A673 (cell line): ENCODE measurements at regions not wholly inside any gene's neighbourhood (a gene's known extent, or its start where the extent isn't known, plus 50 kb on each side); places are given as distances from the start of the nearest gene placed in this dataset.

Experiments
- BruUV-seq: library from RNA; stranded (reverse); fragments of 400-500 nt; replicated peaks from 2 replicates; lab custom pipeline; 2021; lab: Mats Ljungman, UMichigan
- CTCF ChIA-PET: fragments of 300-600 bp; sonication (Branson Sonifier 250); formaldehyde crosslinking; loops from one replicate; lab custom pipeline; 2022; ENCODE audit warnings: antibody characterized with exemption; lab: Charles Lee
- POLR2A ChIA-PET: fragments of 300-600 bp; sonication (Branson Sonifier 250); formaldehyde crosslinking; loops from one replicate; lab custom pipeline; 2022; ENCODE audit warnings: antibody characterized with exemption; ENCODE audit not compliant: low non-redundant PET; lab: Charles Lee
- DNase-seq: peaks from one replicate; pipeline ENCODE4 v3.0.0-alpha.2; 2015; ENCODE audit warnings: low spot score
- H3K27ac ChIP-seq: fragments of 200-600 bp; sonication (generic); 2 replicates; pipeline ENCODE4 v1.5.1; 2016; ENCODE audit warnings: mixed run types, low read depth, mild to moderate bottlenecking, mixed read lengths, antibody characterized with exemption, low read length; ENCODE audit not compliant: poor library complexity, severe bottlenecking
- H3K27me3 ChIP-seq: fragments of 200-600 bp; sonication (generic); replicated peaks from 2 replicates; pipeline ENCODE4 v1.6.1; 2017; ENCODE audit warnings: mixed run types, low read depth, mild to moderate bottlenecking, mixed read lengths, antibody characterized with exemption, low read length; ENCODE audit not compliant: insufficient read depth, poor library complexity
- H3K36me3 ChIP-seq: fragments of 200-600 bp; sonication (generic); 2 replicates; pipeline ENCODE4 v1.6.1; 2016; ENCODE audit warnings: mixed run types, mild to moderate bottlenecking, mixed read lengths, antibody characterized with exemption, low read length; ENCODE audit not compliant: insufficient read depth, poor library complexity, severe bottlenecking
- H3K4me1 ChIP-seq: fragments of 200-600 bp; sonication (generic); 2 replicates; pipeline ENCODE4 v1.6.1; 2017; ENCODE audit warnings: mixed run types, mild to moderate bottlenecking, mixed read lengths, antibody characterized with exemption, low read length; ENCODE audit not compliant: insufficient read depth, poor library complexity, severe bottlenecking
- H3K4me3 ChIP-seq: fragments of 200-600 bp; sonication (generic); 2 replicates; pipeline ENCODE4 v1.5.1; 2016; ENCODE audit warnings: low read depth, mixed run types, mild to moderate bottlenecking, mixed read lengths, low read length; ENCODE audit not compliant: poor library complexity, severe bottlenecking
- H3K9me3 ChIP-seq: fragments of 200-600 bp; sonication (generic); 2 replicates; pipeline ENCODE4 v1.6.1; 2016; ENCODE audit warnings: mixed run types, low read depth, mild to moderate bottlenecking, mixed read lengths, antibody characterized with exemption, low read length; ENCODE audit not compliant: poor library complexity, severe bottlenecking
- EZH2 ChIP-seq: fragments of 200-600 bp; sonication (generic); IDR thresholded peaks from 2 replicates; pipeline ENCODE4 v1.6.1; 2017; ENCODE audit warnings: borderline replicate concordance, low read depth, mild to moderate bottlenecking, mixed read lengths, antibody characterized with exemption, low read length; ENCODE audit not compliant: poor library complexity, severe bottlenecking
- intact Hi-C: fragments of 100-400 bp; cut with micrococcal nuclease; formaldehyde crosslinking; loops from one replicate; pipeline ENCODE4 v1.10.0; 2022; ENCODE audit not compliant: unreplicated experiment
- TF ChIP-seq, protein P1 (sequence below): fragments of 300-800, 200-600 bp; sonication (generic); conservative IDR thresholded peaks from 2 replicates; pipeline ENCODE4 v1.5.1; 2017; ENCODE audit warnings: low read depth, mild to moderate bottlenecking, antibody characterized with exemption, low read length, moderate library complexity, mixed read lengths

DNA sequence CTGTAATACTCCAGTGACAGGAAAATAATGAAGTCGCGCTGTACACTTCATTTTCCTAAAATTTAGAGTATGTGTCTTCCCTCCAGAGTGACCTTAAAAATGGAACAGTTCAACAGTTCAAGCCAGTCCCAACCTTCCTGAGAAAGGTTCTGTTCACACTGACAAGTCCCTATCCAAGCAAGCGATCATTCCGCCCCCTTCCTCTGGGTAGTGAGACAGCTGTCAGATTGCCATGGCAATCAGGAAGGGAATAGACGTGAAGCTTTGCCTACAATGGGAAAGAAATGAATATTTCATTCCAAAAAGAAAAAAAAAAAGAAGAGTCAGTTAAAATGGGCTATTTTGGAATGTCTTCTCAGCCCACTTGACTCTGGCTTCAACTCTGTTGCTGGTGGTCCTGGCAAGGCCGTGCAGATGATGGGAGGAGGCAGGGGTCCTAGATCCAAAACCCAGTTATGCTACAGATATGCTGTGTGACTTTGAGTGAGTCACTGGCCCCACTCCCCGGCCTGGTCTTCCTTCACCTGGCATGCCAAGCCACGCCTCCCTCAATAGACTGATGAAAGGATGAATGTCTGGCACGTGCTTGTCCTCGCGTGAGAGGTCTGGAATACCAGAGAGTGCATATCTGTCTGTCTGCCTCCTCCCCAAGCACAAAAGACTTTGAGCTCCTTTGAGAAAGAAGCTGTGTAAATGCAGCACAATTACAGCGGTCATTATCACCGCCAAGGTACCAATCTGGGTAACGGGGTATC lies 165.8 kb upstream of the WWC1 start:
- Histone ChIP-seq H3K4me3 (no peak overlapping the region), H3K9me3 (no peaks in the 10 kb centered on the region), H3K27me3 (no peaks in the 10 kb centered on the region), H3K36me3 (peaks cover 3% of the 10 kb centered on the region), H3K27ac (no peak overlapping the region), H3K4me1 (peaks cover 12% of the 10 kb centered on the region)
- DNase-seq, result no peak
- intact Hi-C loops, result no loop called here
- ChIA-PET POLR2A (no interaction called here), CTCF (no interaction called here)
- BruUV-seq, result no TSS peak
- no peak for TF ChIP-seq EZH2
- TF ChIP-seq, protein P1, sequence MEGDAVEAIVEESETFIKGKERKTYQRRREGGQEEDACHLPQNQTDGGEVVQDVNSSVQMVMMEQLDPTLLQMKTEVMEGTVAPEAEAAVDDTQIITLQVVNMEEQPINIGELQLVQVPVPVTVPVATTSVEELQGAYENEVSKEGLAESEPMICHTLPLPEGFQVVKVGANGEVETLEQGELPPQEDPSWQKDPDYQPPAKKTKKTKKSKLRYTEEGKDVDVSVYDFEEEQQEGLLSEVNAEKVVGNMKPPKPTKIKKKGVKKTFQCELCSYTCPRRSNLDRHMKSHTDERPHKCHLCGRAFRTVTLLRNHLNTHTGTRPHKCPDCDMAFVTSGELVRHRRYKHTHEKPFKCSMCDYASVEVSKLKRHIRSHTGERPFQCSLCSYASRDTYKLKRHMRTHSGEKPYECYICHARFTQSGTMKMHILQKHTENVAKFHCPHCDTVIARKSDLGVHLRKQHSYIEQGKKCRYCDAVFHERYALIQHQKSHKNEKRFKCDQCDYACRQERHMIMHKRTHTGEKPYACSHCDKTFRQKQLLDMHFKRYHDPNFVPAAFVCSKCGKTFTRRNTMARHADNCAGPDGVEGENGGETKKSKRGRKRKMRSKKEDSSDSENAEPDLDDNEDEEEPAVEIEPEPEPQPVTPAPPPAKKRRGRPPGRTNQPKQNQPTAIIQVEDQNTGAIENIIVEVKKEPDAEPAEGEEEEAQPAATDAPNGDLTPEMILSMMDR, result no peak

DNA sequence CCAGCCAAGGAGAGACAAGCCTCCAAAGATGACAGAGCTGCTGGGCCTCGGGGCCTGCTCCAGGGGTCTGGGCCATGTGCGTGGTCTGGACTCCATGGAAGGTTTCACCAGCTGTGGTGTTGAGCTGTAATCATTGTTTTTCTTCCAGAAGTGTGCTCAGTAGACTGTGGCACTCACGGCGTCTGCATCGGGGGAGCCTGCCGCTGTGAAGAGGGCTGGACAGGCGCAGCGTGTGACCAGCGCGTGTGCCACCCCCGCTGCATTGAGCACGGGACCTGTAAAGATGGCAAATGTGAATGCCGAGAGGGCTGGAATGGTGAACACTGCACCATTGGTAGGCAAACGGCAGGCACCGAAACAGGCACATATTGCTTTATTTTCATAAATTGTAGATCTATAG lies 164.8 kb upstream of the WWC1 start:
- no peak overlapping the region for H3K27ac ChIP-seq
- ChIA-PET POLR2A (no interaction called here), CTCF (no interaction called here)
- no peaks in the 10 kb centered on the region for H3K27me3 ChIP-seq
- no TSS peak for BruUV-seq
- no peak for DNase-seq
- peaks cover 3% of the 10 kb centered on the region for H3K36me3 ChIP-seq
- no peak overlapping the region for H3K4me3 ChIP-seq
- TF ChIP-seq EZH2, result no peak
- TF ChIP-seq, protein P1, result no peak
- no peaks in the 10 kb centered on the region for H3K9me3 ChIP-seq
- intact Hi-C loops, result no loop called here
- H3K4me1 ChIP-seq, result peaks cover 12% of the 10 kb centered on the region

DNA sequence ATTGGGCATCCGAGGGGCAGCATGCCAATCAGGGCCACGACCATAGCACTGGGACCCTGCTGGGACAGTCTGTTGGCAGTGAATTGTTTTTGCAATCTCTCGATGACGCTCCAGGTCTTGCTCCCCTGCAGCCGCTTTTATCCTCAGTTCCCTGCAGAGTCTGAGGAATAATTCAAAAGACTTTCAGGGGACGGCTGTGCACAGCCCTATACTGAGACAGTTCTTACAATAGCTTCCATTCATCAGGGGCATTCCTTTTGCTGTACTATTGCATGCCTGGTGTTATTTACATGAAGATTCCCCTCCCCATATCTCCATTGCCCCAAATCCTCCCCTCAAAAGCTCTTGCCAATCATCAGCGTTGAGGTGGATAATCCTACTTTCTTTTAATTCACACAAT lies 163.3 kb upstream of the WWC1 start:
- Histone ChIP-seq H3K4me3 (no peak overlapping the region), H3K9me3 (no peaks in the 10 kb centered on the region), H3K4me1 (peaks cover 14% of the 10 kb centered on the region), H3K27me3 (no peaks in the 10 kb centered on the region), H3K27ac (no peak overlapping the region), H3K36me3 (no peaks in the 10 kb centered on the region)
- intact Hi-C loops, result no loop called here
- ChIA-PET CTCF (no interaction called here), POLR2A (no interaction called here)
- BruUV-seq, result no TSS peak
- no peak for DNase-seq
- no peak for TF ChIP-seq EZH2
- TF ChIP-seq, protein P1, result no peak
